Gastroesophageal sphincter (tissue), 3 donors: ENCODE measurements at regions not wholly inside any gene's neighbourhood (a gene's known extent, or its start where the extent isn't known, plus 50 kb on each side); places are given as distances from the start of the nearest gene placed in this dataset.
"Not testable (repeated sequence)": the region's sequence is repeated elsewhere in the genome, so short reads cannot be mapped to it uniquely, and the experiment has no call there.

Experiments used
- CTCF ChIP-seq, 4 experiments: fragments of 200-600 bp in 2 of 4; fragments of 450-650 bp in 2 of 4; sonication (generic) in 1 of 4; IDR thresholded peaks; one replicate each; pipeline ENCODE4 v1.5.1; 2017 to 2019; ENCODE audit warnings: antibody characterized with exemption in 4 of 4, mild to moderate bottlenecking in 2 of 4, moderate library complexity in 2 of 4
- POLR2A ChIP-seq, 2 donors: fragments of 450-650 bp; IDR thresholded peaks; one replicate each; pipeline ENCODE4 v1.6.1; 2017; ENCODE audit warnings: antibody characterized with exemption in 2 of 2, mild to moderate bottlenecking in 2 of 2, moderate library complexity in 1 of 2

- not testable (repeated sequence) for TF ChIP-seq CTCF, POLR2A (IDR thresholded peaks at IDR 0.05)
Measured at GRCh38 chr17:15858082-15858481, 86.8 kb upstream of the ADORA2B start.
